GM21723 (cell line): ENCODE measurements at regions not wholly inside any gene's neighbourhood (a gene's known extent, or its start where the extent isn't known, plus 50 kb on each side); places are given as distances from the start of the nearest gene placed in this dataset.
"Not testable (repeated sequence)": the region's sequence is repeated elsewhere in the genome, so short reads cannot be mapped to it uniquely, and the experiment has no call there.

Experiments
- ATAC-seq: cut with Tn5 transposase; IDR thresholded peaks from one replicate; pipeline ENCODE4 v1.9.1; 2021; ENCODE audit warnings: mild to moderate bottlenecking, moderate library complexity; ENCODE audit not compliant: unreplicated experiment

DNA sequence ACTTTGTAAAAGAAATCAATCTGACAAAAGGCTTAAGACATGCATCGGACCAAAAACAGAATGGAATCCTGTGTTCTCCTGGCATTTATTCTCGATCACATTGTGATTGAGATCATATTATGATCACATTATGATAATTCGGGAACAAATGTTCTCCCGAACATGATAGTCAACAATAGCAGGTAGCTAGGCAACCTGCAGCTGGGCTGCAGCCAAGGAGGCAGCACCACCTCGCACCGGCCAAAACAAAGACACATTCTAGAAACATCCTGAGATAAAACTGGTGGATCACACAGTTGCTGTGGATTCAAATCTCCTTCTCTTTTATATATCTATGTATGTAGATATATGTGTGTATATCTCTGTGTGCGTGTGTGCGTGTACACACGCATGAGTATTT is 480.6 kb upstream of the CYLC2 start:
- ATAC-seq, result no peak

DNA sequence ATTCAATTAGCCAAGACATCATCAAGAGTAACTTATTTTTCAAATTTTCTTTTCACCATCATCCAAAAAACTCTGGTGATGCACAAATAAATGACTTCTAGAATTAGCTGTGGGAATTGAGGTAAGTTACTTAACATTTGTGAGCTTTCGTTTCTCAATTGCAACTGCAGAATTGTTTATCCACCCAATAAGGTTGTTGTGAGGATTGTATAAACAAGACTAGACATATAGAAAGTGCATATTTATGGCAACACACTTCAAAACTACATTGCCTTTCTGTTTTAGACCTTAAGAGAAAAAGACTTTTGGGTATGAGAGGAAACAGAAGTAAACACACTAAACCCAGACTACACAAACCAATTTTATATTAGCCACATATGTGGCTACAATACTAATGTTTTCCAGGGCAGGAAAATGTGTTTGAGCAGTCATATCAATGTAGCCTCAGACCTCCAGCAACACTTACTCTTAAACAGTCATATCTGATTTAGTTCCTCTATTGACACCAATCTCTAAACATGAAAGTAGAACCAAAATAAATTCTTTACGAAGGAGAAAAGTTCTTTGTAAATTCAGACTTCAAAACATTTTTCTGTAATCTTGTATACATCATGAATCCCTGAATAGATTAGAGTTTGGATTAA is 488.0 kb upstream of the CYLC2 start:
- ATAC-seq, result peak; percentile 56

DNA sequence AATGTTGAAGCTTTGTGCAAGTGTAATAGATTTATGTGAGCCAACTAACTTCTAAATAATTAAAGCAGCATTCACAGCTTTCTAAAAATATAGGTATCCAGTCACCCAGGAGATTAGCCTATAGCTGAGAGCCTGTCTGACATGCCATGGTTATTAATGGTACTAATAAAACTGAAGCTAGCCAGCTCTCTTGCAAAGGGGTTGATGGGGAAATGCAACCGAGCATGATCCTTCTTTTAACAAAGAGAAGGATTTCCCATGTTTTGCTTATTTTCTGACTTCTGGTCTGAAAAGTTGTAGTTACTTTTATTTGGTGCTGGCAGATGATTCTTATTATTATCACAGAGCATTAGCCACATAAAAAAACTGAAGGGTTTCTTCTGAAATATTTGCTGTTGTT is 488.7 kb upstream of the CYLC2 start:
- ATAC-seq, result no peak

DNA sequence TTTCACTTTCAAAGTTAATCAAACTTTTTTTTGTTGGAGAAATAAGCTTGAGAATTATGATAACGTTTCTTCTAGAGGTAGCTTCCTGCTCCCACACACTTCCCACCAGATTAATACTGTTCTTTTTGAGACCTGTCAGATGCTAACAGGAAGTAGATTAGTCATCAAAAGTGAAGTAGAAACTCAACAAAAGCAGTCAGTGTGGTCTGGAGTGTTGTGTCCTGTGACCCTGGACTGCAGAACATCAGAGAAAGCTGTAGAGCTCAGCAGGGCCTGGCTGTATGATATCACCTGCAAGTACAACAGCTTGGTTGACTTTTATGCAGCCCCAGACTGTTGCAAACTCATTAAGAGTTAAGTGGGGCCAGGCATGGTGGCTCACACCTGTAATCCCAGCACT is 495.7 kb upstream of the CYLC2 start:
- ATAC-seq, result peak; percentile 61

DNA sequence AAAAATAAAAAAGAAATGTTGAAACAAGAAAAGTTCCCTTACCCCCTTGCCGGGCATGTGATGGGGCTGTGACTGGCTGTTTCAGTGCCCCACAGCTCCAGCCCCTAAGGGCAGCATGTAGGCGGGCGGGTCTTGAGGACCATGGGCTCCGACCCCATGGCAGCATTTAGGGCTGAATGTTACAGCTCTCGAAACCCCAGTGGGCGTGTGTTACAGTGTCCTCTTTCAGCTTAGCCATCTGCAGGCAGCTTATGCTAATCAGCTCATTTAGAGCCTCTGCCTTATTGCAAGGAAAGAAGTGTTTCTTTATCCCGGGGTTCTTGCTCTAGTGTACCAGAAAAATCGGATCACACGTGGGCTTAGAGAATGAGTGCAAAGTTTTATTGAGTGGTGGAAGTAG is 497.4 kb upstream of the CYLC2 start:
- ATAC-seq, result no peak

DNA sequence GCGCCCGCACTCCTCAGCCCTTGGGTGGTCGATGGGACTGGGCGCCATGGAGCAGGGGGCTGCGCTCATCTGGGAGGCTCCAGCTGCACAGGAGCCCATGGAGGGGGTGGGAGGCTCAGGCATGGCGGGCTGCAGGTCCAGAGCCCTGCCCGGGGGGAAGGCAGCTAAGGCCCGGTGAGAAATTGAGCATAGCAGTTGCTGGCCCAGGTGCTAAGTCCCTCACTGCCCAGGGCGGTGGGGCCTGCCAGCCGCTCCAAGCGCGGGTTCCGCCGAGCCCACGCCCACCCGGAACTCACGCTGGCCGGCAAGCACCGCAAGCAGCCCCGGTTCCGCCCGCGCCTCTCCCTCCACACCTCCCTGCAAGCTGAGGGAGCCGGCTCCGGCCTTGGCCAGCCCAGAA is 508.2 kb upstream of the CYLC2 start:
- ATAC-seq, result not testable (repeated sequence)

DNA sequence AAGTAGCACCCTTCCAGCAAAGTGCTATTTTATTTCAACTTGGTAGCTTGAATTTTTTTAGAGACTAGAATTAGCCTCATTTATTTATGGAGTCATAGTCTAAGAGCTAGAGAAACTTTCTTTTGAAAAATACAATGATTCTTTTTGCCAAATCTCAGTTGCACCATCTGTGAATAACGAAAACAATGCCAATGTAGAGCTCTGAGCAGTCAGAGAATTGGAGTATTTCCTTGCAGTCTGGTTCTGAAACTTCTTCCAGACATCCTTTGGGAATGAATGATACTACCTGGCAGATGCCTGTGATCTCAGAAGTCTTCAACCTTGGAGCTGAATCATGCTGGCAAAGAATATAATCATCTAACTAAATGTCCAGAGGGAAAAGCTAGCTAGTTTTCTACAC is 511.5 kb upstream of the CYLC2 start:
- no peak for ATAC-seq

DNA sequence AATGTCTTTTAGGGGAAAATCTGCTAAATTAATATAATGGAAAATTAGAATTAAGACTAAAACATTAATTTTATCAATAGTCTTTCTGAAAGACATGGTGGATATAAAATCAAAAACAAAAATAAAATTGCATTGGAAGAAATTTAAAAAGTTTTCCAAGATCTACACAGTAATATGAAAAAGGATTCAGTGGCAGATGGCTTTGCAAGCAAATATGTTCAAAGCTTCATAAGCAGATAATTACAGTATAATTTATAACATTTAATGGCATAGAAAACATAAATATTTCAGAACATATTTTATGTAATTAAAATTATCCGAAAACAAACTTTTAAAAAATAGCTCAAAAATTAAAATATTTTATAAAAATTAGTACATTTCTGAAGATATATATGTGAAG is 512.4 kb upstream of the CYLC2 start:
- ATAC-seq, result no peak

DNA sequence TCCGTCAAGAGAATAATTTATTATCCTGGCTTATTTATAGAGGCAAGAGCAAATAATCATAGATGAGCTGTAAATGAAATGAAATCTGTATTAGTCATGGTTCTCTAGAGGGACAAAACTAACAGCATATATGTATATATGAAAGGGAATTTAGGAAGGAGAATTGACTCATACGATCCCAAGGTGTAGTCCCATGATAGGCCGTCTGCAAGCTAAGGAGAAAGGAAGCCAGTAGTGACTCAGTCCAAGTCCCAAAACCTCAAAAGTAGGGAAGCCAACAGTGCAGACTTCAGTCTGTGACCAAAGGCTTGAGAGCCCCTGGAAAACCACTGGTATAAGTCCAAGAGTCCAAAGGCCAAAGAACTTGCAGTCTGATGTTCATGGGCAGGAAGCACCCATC is 515.9 kb upstream of the CYLC2 start:
- no peak for ATAC-seq

DNA sequence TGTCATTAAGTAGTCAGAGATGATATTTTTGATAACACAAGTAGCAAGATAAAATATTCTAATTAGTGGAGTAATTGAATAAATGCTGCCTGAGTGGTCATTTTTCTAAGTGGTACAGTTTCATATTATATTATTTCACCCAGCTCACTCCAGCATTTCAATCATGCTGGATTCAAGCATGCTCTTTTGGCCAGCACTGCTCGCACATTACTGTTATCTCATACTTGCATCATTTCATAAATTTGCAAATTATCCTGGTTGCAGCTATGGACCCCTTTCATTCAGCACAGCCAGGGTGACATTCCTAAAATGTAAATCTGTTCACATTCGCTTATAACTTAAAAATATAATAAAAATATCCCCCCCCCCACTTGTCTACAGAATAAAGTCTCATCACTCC is 520.8 kb upstream of the CYLC2 start:
- ATAC-seq, result no peak

DNA sequence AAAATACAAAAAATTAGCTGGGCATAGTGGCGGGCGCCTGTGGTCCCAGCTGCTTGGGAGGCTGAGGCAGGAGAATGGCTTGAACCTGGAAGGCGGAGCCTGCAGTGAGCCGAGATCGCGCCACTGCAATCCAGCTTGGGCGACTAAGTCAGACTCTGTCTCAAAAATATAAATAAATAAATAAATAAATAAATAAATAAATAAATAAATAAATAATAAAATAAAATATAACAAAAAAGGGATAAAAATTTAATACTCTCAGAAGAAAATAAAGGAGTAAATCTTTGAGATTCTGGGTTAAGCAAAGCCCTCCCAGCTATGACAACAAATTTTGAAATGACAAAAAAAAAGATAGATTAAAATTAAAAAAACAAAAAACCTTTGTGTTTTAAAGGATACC is 525.7 kb upstream of the CYLC2 start:
- not testable (repeated sequence) for ATAC-seq

DNA sequence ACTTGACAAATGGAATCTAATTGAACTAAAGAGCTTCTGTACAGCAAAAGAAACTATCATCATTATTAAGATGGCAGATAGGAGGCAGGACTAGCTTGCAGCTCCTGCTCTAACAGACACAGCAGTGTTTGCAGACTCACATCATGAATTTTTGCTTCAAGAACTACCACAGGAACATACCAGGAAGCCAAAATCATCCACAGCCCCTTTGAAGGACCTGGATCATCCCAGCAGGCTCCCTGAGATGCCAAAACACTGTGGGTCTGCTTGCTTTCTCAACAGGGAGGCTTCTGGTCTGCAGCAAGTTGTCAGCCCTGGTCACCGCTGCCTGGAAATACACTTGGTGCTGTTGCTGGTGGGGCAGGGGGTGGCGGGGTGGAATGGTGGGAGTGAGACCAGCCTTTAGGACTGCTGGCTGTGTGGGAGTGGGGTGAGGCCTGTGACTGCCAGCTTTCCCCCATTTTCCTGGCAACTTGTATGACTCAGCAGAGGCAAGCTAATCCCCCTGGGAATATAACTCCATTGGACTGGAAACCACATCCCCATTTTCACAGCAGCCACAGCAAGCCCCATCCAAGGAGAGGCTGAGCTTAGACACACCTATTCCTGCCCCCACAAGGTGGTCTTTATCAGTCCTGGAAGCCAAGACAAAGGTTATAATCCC is 533.8 kb upstream of the CYLC2 start:
- no peak for ATAC-seq

DNA sequence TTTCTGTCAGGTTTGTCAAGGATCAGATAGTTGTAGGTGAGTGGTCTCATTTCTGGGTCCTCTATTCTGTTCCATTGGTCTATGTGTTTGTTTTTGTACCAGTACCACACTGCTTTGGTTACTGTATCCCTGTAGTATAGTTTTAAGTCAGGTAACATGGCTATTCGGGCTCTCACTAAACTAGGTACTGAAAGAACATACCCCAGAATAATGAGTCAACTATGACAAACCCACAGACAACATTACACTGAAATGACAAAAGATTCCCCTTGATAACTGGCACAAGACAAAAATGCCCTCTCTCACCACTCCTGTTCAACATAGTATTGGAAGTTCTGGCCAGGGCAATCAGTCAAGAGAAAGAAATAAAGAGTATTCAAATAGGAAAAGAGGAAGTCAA is 535.3 kb upstream of the CYLC2 start:
- no peak for ATAC-seq

DNA sequence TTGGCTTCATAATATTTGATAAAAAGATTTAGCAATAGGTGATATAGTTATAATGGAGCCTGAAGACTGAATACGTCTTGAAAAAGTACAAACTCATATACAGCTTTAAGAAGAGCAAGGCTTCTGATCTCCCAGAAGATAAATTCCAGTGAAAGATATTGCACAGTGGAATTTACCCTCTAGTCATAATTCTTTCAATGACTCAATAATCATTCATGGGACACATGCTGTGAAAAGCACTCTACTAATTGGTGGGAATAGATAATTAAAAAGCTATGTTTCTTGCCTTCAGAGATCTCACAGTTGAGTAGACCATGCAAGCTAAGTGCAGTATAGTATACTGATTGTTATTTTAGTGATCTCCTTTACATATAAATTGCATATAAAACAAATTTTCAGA is 538.6 kb upstream of the CYLC2 start:
- no peak for ATAC-seq

DNA sequence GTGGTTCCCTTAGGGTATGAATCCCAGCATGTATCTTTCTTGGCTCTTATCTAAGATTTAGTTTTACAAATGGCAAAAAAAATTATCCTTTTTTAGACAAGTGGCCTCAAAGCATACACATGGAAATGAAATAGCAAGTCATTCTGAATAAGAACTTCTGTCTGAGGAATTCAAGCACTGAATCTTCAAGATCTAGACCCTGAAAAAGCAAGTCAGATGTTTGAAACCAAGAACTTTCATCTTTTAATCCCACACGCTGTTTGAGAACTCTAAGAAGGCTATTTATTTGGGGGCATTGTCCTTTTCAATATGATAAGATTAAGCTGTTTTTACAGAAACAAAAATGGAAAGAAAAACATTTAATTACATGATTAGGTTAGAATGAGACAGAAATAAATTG is 549.2 kb upstream of the CYLC2 start:
- ATAC-seq, result no peak

DNA sequence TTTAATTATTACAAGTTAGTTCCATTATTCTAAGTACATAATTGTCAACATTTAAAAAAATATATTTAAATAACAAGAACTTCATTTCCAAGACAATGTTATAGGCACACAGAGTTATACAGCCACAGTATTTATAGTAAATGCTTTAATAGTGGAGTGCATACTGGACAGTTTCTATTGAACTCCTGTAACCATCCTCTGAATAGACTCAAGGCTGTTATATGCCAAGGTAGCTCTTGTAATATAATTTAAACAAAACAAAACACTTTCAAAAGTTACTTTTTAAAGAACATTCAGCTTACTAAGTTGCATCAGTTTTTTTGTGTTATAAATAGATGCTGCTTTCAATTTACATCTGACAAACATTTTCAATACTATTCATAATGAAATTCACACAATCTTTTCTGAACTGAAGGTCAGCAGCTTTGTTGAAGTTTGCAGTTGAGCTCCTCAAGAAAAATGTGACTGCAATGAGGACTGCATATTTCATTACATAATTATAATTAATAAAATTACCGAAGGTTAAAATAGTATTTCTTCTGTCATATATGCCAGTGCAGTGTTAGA is 549.9 kb upstream of the CYLC2 start:
- peak; percentile 57 for ATAC-seq

DNA sequence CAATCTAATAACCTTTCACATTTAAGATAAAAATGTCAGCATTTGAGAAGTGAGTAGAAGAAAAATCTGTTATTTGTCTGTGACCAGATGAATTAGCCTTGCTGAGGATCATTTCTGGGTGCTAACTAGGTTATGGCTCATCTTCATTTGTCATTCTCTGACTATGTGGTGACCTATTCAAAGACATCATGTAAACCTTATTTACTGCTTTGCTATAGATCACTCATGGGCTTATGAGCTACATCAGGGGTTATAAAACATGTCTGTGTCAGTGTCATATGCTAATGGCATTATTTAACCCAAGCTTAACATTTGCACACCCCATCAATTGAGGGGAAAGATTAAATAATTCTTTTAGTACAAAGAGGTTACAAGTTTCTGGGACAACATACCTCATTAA is 555.5 kb upstream of the CYLC2 start:
- ATAC-seq, result no peak

DNA sequence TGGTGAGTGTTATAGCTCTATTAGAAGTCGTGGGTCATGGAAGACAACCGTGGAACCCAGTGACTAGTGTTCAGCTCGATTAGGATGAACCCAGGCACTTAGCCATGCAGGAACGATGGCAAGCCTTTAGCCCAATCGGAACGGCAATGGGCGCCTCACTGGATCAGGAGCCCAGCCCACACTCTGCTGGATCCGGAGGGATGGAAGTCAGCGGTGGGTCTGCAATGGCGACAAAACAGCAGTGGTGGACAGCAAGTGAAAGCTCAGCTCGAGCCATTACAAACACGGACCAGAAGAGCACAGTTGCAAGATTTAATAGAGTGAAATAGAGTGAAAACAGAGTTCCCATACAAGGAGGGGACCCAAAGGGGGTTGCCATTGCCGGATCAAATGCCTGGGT is 558.5 kb upstream of the CYLC2 start:
- not testable (repeated sequence) for ATAC-seq

DNA sequence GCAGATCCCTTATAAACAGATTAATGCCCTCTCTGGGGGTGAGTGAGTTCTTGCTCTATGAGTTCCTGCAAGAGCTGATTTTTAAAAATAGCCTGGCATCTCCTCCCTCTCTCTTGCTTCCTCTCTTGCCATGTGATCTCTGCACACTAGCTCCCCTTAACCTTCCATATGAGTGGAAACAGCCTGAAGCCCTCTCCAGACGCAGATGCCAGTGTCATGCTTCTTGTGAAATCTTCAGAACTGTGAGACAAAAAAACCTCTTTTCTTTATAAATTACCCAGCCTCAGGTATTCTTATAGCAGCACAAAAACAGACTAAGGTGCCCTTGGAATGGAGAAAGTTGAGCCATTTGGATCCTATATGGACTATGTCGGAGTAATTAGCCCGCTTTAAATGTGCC is 559.7 kb upstream of the CYLC2 start:
- no peak for ATAC-seq

DNA sequence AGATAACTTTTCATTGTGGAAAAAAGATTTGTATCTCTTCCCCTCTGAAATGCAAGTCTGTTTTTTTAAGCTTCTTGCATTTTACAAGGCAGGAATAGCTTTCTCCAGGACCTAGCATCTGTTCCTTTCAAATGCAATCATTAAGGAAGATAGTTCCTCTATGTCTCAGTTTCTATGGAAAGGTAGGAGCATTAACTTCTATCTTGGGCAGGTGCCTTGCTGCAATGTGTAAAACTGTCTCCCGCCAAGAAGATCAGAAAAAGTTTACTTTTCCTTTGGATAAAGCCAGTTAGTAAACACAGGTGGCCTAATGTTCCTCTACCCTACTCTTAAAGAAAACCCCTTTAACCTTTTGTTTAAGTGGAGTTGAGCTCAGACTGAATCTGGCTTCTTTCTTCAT is 560.6 kb upstream of the CYLC2 start:
- ATAC-seq, result no peak

DNA sequence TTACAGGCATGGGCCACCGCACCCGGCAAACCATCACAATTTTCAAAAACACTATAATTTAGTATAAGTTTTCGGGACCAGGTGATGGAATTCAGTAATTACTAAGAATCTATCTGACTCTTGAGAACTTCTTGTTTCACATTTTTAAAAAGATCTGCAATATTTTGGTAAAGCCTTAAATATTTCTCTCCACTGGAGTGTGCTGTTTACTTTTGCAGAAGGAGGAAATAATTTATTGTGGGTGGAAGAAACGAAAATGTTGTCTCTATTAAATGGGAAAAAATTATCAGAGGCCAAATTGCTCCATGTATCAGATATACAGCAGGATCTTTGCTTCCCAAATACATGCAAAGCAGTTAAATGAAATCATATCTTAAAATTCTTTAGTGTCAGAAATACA is 566.8 kb upstream of the CYLC2 start:
- ATAC-seq, result no peak

DNA sequence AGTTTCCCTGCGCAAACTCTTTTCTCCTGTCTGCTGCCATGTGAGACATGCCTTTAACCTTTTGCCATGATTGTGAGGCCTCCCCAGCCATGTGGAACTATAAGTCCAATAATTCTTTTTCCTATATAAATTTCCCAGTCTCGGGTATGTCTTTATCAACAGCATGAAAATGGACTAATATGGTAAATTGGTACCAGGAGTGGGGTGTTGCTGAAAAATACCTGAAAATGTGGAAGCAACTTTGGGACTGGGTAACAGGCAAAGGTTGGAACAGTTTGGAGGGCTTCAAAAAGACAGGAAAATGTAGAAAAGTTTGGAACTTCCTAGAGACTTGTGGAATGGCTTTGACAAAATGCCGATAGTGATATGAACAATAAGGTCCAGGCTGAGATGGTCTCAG is 578.9 kb upstream of the CYLC2 start:
- ATAC-seq, result not testable (repeated sequence)
